ENCODE measurements at regions not wholly inside any gene's neighbourhood (a gene's known extent, or its start where the extent isn't known, plus 50 kb on each side); places are given as distances from the start of the nearest gene placed in this dataset.
A peak's percentile ranks its signal among the peaks of the same experiment; 100 is the strongest.

- TF ChIP-seq CTCF (IDR thresholded peaks at IDR 0.05) (peak; percentile 70), ZFX (IDR thresholded peaks at IDR 0.05; ENCODE audit: borderline replicate concordance) (no peak)
Measured at GRCh38 chr7:9091282-9091681, 657.9 kb downstream of the NXPH1 start.
